ENCODE measurements at regions not wholly inside any gene's neighbourhood (a gene's known extent, or its start where the extent isn't known, plus 50 kb on each side); places are given as distances from the start of the nearest gene placed in this dataset.

DNA sequence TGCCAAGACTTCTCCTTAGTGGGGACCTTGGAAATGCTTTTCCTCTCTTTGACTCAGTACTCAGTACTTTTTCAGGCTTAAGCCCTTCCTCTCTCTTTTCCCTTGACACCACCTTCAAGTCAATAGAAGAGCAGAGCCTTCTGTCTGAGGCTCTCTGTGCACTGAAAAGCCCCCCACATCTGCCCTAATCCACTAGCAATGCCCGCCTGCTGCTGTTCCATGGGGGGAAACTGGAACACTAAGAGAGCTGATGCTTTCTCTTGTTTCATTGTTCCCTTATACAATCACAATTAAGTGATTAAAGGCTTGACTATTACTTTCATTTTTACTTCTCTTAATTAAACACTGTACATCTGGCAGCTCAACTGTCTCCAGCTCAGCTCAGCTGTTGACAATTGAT is 254.5 kb downstream of the SLITRK6 start:
- Histone ChIP-seq H3K4me3 (ENCODE audit: low read length) (no peak overlapping the region), H3K36me3 (ENCODE audit: control insufficient read depth, insufficient read depth, low read length) (no peaks in the 10 kb centered on the region), H3K27ac (ENCODE audit: low read length) (no peak overlapping the region), H3K4me1 (ENCODE audit: control insufficient read depth, insufficient read depth, low read length) (no peaks in the 10 kb centered on the region), H3K27me3 (ENCODE audit: control insufficient read depth, insufficient read depth, low read length) (no peaks in the 10 kb centered on the region), H3K9me3 (ENCODE audit: control insufficient read depth, insufficient read depth, low read length) (no peaks in the 10 kb centered on the region)
- no CpG with 5 or more reads among the region's 1 CpG for WGBS (ENCODE audit: insufficient coverage, insufficient read length)
- no peak for DNase-seq (ENCODE audit: low read depth, low spot score)

DNA sequence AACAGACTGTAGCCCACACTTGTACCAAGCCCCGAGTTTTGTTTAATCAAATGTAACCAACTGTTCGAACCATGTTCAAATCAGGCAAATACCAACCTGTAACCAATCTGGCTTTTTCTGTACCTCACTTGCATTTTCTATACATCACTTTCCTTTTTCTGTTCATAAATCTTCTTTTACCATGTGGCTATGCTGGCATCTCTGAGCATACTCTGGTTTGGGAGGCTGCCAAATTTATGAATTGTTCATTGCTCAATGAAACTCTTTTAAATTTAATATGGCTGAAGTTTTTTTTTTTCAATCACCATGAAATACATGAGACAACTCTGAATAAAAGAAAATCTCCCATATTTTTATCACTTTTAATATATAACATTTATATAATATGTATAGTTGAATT is 256.1 kb downstream of the SLITRK6 start:
- Histone ChIP-seq H3K4me1 (ENCODE audit: control insufficient read depth, insufficient read depth, low read length) (no peaks in the 10 kb centered on the region), H3K4me3 (ENCODE audit: low read length) (no peak overlapping the region), H3K36me3 (ENCODE audit: control insufficient read depth, insufficient read depth, low read length) (no peaks in the 10 kb centered on the region), H3K9me3 (ENCODE audit: control insufficient read depth, insufficient read depth, low read length) (no peaks in the 10 kb centered on the region), H3K27me3 (ENCODE audit: control insufficient read depth, insufficient read depth, low read length) (no peaks in the 10 kb centered on the region), H3K27ac (ENCODE audit: low read length) (no peak overlapping the region)
- WGBS (ENCODE audit: insufficient coverage, insufficient read length): no CpG with 5 or more reads among the region's 2 CpGs
- no peak for DNase-seq (ENCODE audit: low read depth, low spot score)

DNA sequence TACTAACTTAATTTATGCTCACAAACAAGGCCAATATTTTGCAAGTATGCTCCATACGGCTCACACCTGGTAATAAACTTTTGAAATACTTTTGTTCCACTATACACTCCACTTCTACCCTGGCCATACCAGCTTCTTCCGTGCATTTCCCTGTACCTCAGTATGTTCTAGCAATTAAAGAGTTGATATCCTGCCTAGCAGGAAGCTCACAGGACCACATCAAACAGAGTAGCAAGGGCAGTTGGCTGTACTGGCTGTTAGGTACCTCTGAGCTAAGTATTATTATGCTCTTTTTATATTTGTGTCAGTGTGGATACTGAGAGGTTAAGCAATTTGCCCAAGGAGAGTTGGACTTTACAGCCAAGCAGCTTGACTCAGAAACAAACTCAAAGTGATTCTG is 257.7 kb downstream of the SLITRK6 start:
- no peak for DNase-seq (ENCODE audit: low read depth, low spot score)
- Histone ChIP-seq H3K4me3 (ENCODE audit: low read length) (no peak overlapping the region), H3K4me1 (ENCODE audit: control insufficient read depth, insufficient read depth, low read length) (no peaks in the 10 kb centered on the region), H3K36me3 (ENCODE audit: control insufficient read depth, insufficient read depth, low read length) (no peaks in the 10 kb centered on the region), H3K27ac (ENCODE audit: low read length) (no peak overlapping the region), H3K9me3 (ENCODE audit: control insufficient read depth, insufficient read depth, low read length) (no peaks in the 10 kb centered on the region), H3K27me3 (ENCODE audit: control insufficient read depth, insufficient read depth, low read length) (no peaks in the 10 kb centered on the region)
- WGBS (ENCODE audit: insufficient coverage, insufficient read length): no CpG with 5 or more reads among the region's 2 CpGs

DNA sequence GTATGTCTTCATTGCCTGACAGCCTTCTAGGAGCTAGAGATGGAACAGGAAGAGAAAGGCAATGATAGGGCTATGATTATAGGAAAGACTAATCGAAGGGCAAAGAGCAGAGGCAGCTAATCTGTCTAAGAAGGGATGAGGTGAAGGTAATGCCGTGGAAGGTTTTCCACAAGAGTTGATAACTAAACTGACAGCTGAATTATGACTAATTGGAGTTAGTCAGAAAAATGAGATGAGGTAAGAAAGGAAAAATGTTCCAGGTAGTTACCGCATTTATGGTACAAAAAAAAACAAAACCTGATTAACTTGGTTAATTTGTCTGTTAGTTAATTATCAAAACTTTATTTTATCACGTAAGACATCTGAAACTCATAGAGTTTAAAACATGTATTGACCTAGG is 260.3 kb downstream of the SLITRK6 start:
- WGBS (ENCODE audit: insufficient coverage, insufficient read length): no CpG with 5 or more reads among the region's 4 CpGs
- Histone ChIP-seq H3K4me3 (ENCODE audit: low read length) (no peak overlapping the region), H3K9me3 (ENCODE audit: control insufficient read depth, insufficient read depth, low read length) (no peaks in the 10 kb centered on the region), H3K27me3 (ENCODE audit: control insufficient read depth, insufficient read depth, low read length) (no peaks in the 10 kb centered on the region), H3K27ac (ENCODE audit: low read length) (no peak overlapping the region), H3K4me1 (ENCODE audit: control insufficient read depth, insufficient read depth, low read length) (no peaks in the 10 kb centered on the region), H3K36me3 (ENCODE audit: control insufficient read depth, insufficient read depth, low read length) (no peaks in the 10 kb centered on the region)
- DNase-seq (ENCODE audit: low read depth, low spot score): no peak

DNA sequence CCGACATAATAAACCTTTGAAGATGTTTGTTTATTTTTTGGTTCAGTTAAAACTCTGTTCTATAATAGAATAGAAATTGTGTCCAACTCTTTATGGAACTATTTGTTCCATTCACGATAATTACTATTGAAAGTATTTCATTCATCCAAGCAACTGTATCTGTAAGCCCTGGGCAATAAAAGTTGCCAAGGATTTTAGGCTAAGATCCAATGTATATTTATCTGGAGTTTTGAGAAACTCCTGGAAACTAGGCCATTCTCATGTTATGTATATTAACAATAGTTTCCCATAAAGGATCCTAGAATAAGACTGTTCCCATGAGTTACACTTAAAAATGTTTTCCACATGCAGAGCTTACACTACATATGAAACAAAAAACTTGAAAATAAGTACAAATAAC is 261.6 kb downstream of the SLITRK6 start:
- WGBS (ENCODE audit: insufficient coverage, insufficient read length): no CpG with 5 or more reads among the region's 2 CpGs
- no peak overlapping the region for H3K4me3 ChIP-seq (ENCODE audit: low read length)
- no peaks in the 10 kb centered on the region for H3K27me3 ChIP-seq (ENCODE audit: control insufficient read depth, insufficient read depth, low read length)
- H3K36me3 ChIP-seq (ENCODE audit: control insufficient read depth, insufficient read depth, low read length): no peaks in the 10 kb centered on the region
- H3K9me3 ChIP-seq (ENCODE audit: control insufficient read depth, insufficient read depth, low read length): no peaks in the 10 kb centered on the region
- H3K4me1 ChIP-seq (ENCODE audit: control insufficient read depth, insufficient read depth, low read length): no peaks in the 10 kb centered on the region
- no peak for DNase-seq (ENCODE audit: low read depth, low spot score)
- no peak overlapping the region for H3K27ac ChIP-seq (ENCODE audit: low read length)

DNA sequence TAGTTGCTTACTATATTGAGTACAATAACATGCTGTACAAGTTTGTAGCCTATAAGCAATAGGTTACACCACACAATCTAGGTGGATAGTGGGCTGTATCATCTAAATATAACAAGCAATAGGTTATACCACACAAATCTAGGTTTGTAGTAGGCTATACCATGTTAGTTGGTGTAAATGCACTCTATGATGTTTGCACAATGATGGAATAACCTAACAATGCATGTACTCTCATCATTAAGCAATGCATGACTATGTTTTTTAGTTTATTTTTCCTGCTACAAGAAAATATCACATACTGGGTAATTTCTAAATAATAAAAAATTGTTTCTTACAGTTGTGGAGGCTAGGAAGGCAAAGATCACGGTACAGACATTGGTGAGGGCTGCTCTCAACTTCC is 262.5 kb downstream of the SLITRK6 start:
- DNase-seq (ENCODE audit: low read depth, low spot score): no peak
- Histone ChIP-seq H3K27me3 (ENCODE audit: control insufficient read depth, insufficient read depth, low read length) (no peaks in the 10 kb centered on the region), H3K27ac (ENCODE audit: low read length) (no peak overlapping the region), H3K4me3 (ENCODE audit: low read length) (no peak overlapping the region), H3K9me3 (ENCODE audit: control insufficient read depth, insufficient read depth, low read length) (no peaks in the 10 kb centered on the region), H3K4me1 (ENCODE audit: control insufficient read depth, insufficient read depth, low read length) (no peaks in the 10 kb centered on the region), H3K36me3 (ENCODE audit: control insufficient read depth, insufficient read depth, low read length) (no peaks in the 10 kb centered on the region)
- WGBS (ENCODE audit: insufficient coverage, insufficient read length): no CpG with 5 or more reads among the region's 1 CpG

DNA sequence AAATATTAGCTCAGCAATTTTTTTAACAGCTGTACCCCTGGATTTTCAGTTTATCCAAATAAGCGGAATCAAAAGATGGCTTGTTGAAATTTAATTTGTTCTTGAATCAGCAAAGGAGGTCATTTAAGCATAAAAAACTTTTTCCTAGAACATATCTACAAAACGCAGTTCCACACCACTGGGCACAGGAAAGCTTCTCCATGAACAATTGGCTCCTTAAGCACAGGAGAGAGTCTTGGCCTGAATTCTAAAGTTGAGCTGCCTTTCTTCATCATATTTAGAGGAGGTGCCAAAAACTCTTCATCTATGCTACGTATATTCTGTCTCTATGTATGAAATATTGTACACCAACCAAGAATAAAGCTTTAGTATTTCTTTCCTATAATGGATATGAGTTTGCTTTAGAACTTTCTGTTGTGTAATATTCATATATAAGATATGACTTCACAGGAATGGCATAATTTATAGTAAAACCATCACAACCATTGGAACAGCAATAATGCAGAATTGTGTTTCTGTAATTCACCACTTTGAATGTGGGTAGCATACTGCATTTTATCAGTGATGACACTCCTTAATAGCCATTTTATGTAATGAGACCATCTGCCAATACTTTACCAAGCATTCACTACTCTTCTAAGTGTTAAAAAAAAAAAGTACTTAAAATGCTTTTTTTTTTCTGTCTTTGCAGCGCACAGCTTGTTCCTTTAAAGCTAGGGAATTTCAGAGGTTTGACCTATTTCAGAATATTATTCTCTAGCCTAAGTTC is 263.7 kb downstream of the SLITRK6 start:
- Histone ChIP-seq H3K4me1 (ENCODE audit: control insufficient read depth, insufficient read depth, low read length) (no peaks in the 10 kb centered on the region), H3K4me3 (ENCODE audit: low read length) (no peak overlapping the region), H3K27ac (ENCODE audit: low read length) (no peak overlapping the region), H3K9me3 (ENCODE audit: control insufficient read depth, insufficient read depth, low read length) (no peaks in the 10 kb centered on the region), H3K27me3 (ENCODE audit: control insufficient read depth, insufficient read depth, low read length) (no peaks in the 10 kb centered on the region), H3K36me3 (ENCODE audit: control insufficient read depth, insufficient read depth, low read length) (no peaks in the 10 kb centered on the region)
- DNase-seq (ENCODE audit: low read depth, low spot score): no peak
- no CpG with 5 or more reads among the region's 4 CpGs for WGBS (ENCODE audit: insufficient coverage, insufficient read length)

DNA sequence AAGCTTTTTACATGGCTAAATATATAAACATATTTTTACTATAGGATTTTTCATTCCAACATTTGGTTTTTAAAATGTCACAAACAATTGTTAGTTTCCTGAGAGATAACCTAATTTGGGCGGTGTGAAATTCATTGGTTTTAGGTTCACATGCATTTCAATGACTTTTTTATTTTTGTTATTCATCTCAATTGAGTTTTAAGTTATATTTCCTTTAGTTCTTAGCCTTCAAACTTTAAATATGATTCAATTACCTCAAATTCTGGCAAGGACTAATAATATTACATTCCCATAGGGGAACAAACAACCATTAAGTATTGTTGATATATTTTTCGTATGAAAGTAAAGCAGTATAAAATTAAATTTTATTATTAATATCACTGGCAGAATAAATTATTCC is 265.3 kb downstream of the SLITRK6 start:
- H3K4me1 ChIP-seq (ENCODE audit: control insufficient read depth, insufficient read depth, low read length): no peaks in the 10 kb centered on the region
- no peaks in the 10 kb centered on the region for H3K27me3 ChIP-seq (ENCODE audit: control insufficient read depth, insufficient read depth, low read length)
- no CpG with 5 or more reads among the region's 2 CpGs for WGBS (ENCODE audit: insufficient coverage, insufficient read length)
- no peak for DNase-seq (ENCODE audit: low read depth, low spot score)
- no peak overlapping the region for H3K4me3 ChIP-seq (ENCODE audit: low read length)
- no peak overlapping the region for H3K27ac ChIP-seq (ENCODE audit: low read length)
- no peaks in the 10 kb centered on the region for H3K36me3 ChIP-seq (ENCODE audit: control insufficient read depth, insufficient read depth, low read length)
- H3K9me3 ChIP-seq (ENCODE audit: control insufficient read depth, insufficient read depth, low read length): no peaks in the 10 kb centered on the region

DNA sequence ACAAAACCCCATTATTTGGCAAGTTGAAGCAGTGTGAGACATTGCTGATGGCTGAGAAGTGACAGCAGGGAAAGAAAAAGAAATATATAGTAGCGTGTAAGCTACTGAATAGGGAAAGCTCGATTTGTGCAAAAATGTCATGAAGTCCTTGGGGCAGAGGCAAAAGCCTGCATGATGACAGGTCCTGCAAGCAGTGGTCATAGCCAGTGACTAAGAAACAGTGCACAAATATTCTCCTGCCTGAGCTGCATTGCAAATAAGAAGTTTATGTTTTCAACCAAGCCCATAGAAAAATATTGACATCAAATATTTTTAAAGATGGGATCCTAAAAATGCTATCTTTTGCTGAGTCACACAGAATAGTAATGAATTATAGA is 270.0 kb downstream of the SLITRK6 start:
- H3K27ac ChIP-seq (ENCODE audit: low read length): no peak overlapping the region
- H3K27me3 ChIP-seq (ENCODE audit: control insufficient read depth, insufficient read depth, low read length): no peaks in the 10 kb centered on the region
- H3K36me3 ChIP-seq (ENCODE audit: control insufficient read depth, insufficient read depth, low read length): no peaks in the 10 kb centered on the region
- no peaks in the 10 kb centered on the region for H3K9me3 ChIP-seq (ENCODE audit: control insufficient read depth, insufficient read depth, low read length)
- no peak overlapping the region for H3K4me3 ChIP-seq (ENCODE audit: low read length)
- no peaks in the 10 kb centered on the region for H3K4me1 ChIP-seq (ENCODE audit: control insufficient read depth, insufficient read depth, low read length)
- DNase-seq (ENCODE audit: low read depth, low spot score): no peak
- no CpG with 5 or more reads among the region's 2 CpGs for WGBS (ENCODE audit: insufficient coverage, insufficient read length)

DNA sequence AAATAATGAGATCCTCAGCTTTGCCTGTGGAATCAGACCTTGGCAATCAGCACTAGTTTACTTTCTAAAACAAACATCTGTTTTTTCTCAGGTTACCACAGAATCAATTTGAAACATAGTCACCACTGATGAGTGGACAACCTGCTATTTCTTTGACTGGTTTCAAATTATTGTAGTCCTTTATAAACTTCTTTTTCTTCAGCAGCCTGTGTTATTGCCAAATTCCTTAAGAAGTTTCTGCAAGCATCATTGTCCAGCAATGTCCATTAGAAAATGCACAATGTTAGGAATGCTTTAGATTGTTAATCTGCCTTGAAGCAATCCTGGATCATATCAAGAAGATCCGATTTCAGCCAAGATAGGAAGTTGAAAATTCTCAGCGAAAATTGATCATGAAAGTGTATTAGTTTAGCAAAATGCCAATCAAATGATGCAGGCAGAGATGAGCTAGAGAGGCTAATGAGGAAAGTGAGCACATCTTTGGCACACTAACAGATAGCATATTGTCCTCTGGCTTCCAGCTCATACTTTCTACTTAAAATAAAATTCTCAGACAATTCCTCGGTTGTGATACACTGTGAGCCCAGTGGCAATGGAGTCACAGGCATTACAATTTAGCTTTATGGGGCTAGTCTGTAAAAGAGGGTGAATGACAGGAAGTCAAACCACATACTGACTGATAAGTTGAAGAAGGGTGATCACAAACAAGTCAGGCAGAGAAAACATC is 270.6 kb downstream of the SLITRK6 start:
- Histone ChIP-seq H3K36me3 (ENCODE audit: control insufficient read depth, insufficient read depth, low read length) (no peaks in the 10 kb centered on the region), H3K9me3 (ENCODE audit: control insufficient read depth, insufficient read depth, low read length) (no peaks in the 10 kb centered on the region), H3K4me3 (ENCODE audit: low read length) (no peak overlapping the region), H3K27ac (ENCODE audit: low read length) (no peak overlapping the region), H3K27me3 (ENCODE audit: control insufficient read depth, insufficient read depth, low read length) (no peaks in the 10 kb centered on the region), H3K4me1 (ENCODE audit: control insufficient read depth, insufficient read depth, low read length) (no peaks in the 10 kb centered on the region)
- no peak for DNase-seq (ENCODE audit: low read depth, low spot score)
- WGBS (ENCODE audit: insufficient coverage, insufficient read length): no CpG with 5 or more reads among the region's 3 CpGs

DNA sequence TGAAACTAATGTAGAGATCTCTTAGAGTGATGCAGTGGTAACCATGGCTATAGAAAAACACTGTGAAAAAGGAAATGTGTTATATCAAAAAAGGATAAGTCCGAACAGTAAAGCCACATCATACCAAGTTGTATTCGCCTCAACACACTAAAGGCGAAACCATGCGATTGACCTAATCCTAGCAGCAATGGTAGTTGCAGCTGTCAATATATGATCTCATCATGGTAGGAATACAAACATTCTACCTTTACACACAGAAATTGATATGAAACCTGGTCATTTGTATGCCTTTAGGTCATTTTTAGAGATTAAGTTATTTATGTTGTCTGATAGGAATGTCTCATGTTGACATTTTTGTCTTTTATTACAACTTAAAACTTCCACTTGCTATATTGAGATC is 271.9 kb downstream of the SLITRK6 start:
- WGBS (ENCODE audit: insufficient coverage, insufficient read length): no CpG with 5 or more reads among the region's 4 CpGs
- H3K4me1 ChIP-seq (ENCODE audit: control insufficient read depth, insufficient read depth, low read length): no peaks in the 10 kb centered on the region
- DNase-seq (ENCODE audit: low read depth, low spot score): no peak
- no peaks in the 10 kb centered on the region for H3K36me3 ChIP-seq (ENCODE audit: control insufficient read depth, insufficient read depth, low read length)
- no peak overlapping the region for H3K27ac ChIP-seq (ENCODE audit: low read length)
- no peak overlapping the region for H3K4me3 ChIP-seq (ENCODE audit: low read length)
- H3K27me3 ChIP-seq (ENCODE audit: control insufficient read depth, insufficient read depth, low read length): no peaks in the 10 kb centered on the region
- no peaks in the 10 kb centered on the region for H3K9me3 ChIP-seq (ENCODE audit: control insufficient read depth, insufficient read depth, low read length)

All from iPS DF 6.9 (cell line).